ENCODE measurements at regions not wholly inside any gene's neighbourhood (a gene's known extent, or its start where the extent isn't known, plus 50 kb on each side); places are given as distances from the start of the nearest gene placed in this dataset.

- DNase-seq = no peak
Observed at GRCh38 chr13:109976206-109976997, 190.0 kb upstream of the IRS2 start.

- no peak for DNase-seq
Observed at GRCh38 chr13:109974354-109974753, 188.0 kb upstream of the IRS2 start.

GRCh38 chr13:109973279-109973678 lies 186.9 kb upstream of the IRS2 start:
- no peak for DNase-seq

- DNase-seq = no peak
Observed at GRCh38 chr13:109971456-109972090, 185.2 kb upstream of the IRS2 start.

GRCh38 chr13:109971006-109971405 lies 184.6 kb upstream of the IRS2 start:
- no peak for DNase-seq

- DNase-seq = no peak
Observed at GRCh38 chr13:109968876-109969577, 182.6 kb upstream of the IRS2 start.

- no peak for DNase-seq
Observed at GRCh38 chr13:109963960-109964563, 177.7 kb upstream of the IRS2 start.

GRCh38 chr13:109963384-109963783 lies 177.0 kb upstream of the IRS2 start:
- no peak for DNase-seq

- DNase-seq = no peak
Observed at GRCh38 chr13:109959903-109960302, 173.5 kb upstream of the IRS2 start.

GRCh38 chr13:109957875-109958274 lies 171.5 kb upstream of the IRS2 start:
- no peak for DNase-seq

- DNase-seq = no peak
Observed at GRCh38 chr13:109955598-109955997, 169.2 kb upstream of the IRS2 start.

- no peak for DNase-seq
Observed at GRCh38 chr13:109954441-109954840, 168.1 kb upstream of the IRS2 start.

- no peak for DNase-seq
Observed at GRCh38 chr13:109951491-109951890, 165.1 kb upstream of the IRS2 start.

- no peak for DNase-seq
Observed at GRCh38 chr13:109949397-109949796, 163.0 kb upstream of the IRS2 start.

GRCh38 chr13:109947006-109947405 lies 160.6 kb upstream of the IRS2 start:
- no peak for DNase-seq

GRCh38 chr13:109945206-109945960 lies 159.0 kb upstream of the IRS2 start:
- no peak for DNase-seq

GRCh38 chr13:109941951-109942350 lies 155.6 kb upstream of the IRS2 start:
- DNase-seq = no peak

GRCh38 chr13:109941221-109941620 lies 154.8 kb upstream of the IRS2 start:
- no peak for DNase-seq

- no peak for DNase-seq
Observed at GRCh38 chr13:109940637-109941036, 154.3 kb upstream of the IRS2 start.

GRCh38 chr13:109939838-109940237 lies 153.5 kb upstream of the IRS2 start:
- DNase-seq = no peak

GRCh38 chr13:109939180-109939579 lies 152.8 kb upstream of the IRS2 start:
- DNase-seq = no peak

- DNase-seq = no peak
Observed at GRCh38 chr13:109938255-109938936, 152.0 kb upstream of the IRS2 start.
